Ascending aorta (tissue), 2 donors: ENCODE measurements at regions not wholly inside any gene's neighbourhood (a gene's known extent, or its start where the extent isn't known, plus 50 kb on each side); places are given as distances from the start of the nearest gene placed in this dataset.

Source experiments
- DNase-seq, 2 donors: peaks; one replicate each; pipeline ENCODE4 v3.0.0-alpha.2; 2019; ENCODE audit warnings: low spot score in 2 of 2
- H3K27ac ChIP-seq, 2 donors: fragments of 200-600 bp; sonication (generic); one replicate each; pipeline ENCODE4 v1.5.1; 2016 to 2017; ENCODE audit warnings: mild to moderate bottlenecking in 1 of 2
- H3K27me3 ChIP-seq: fragments of 200-600 bp; sonication (generic); one replicate; pipeline ENCODE4 v1.5.1; 2017
- H3K36me3 ChIP-seq, 2 donors: fragments of 200-600 bp; sonication (generic); one replicate each; pipeline ENCODE4 v1.5.1; 2016
- H3K4me1 ChIP-seq, 2 donors: fragments of 200-600 bp; sonication (generic); one replicate each; pipeline ENCODE4 v1.5.1; 2016 to 2017; ENCODE audit warnings: mild to moderate bottlenecking in 1 of 2
- H3K4me3 ChIP-seq, 2 donors: fragments of 200-600 bp; sonication (generic); one replicate each; pipeline ENCODE4 v1.5.1; 2016 to 2017; ENCODE audit warnings: mild to moderate bottlenecking in 1 of 2
- H3K9me3 ChIP-seq, 2 donors: fragments of 200-600 bp; sonication (generic); one replicate each; pipeline ENCODE4 v1.5.1; 2016
- CTCF ChIP-seq, 3 experiments: fragments of 200-600 bp in 2 of 3; fragments of 450-650 bp in 1 of 3; sonication (generic) in 2 of 3; IDR thresholded peaks; one replicate each; pipeline ENCODE4 v1.5.1; 2016 to 2019; ENCODE audit warnings: antibody characterized with exemption in 3 of 3, mild to moderate bottlenecking in 1 of 3, moderate library complexity in 1 of 3
- intact Hi-C: fragments of 100-400 bp; cut with DNase I; formaldehyde crosslinking; loops from one replicate; pipeline ENCODE4 v1.15.1; 2023

GRCh38 chr5:54363669-54364068, 53.3 kb upstream of the ARL15 start:
- no peak for DNase-seq
- no peaks in the 10 kb centered on the region for H3K4me1 ChIP-seq
- no peak overlapping the region for H3K4me3 ChIP-seq
- no peak for TF ChIP-seq CTCF (IDR thresholded peaks at IDR 0.05)
- no peaks in the 10 kb centered on the region for H3K27me3 ChIP-seq
- H3K36me3 ChIP-seq: no peaks in the 10 kb centered on the region
- no peak overlapping the region for H3K27ac ChIP-seq
- no peaks in the 10 kb centered on the region for H3K9me3 ChIP-seq
- intact Hi-C loops: no loop called here

DNA sequence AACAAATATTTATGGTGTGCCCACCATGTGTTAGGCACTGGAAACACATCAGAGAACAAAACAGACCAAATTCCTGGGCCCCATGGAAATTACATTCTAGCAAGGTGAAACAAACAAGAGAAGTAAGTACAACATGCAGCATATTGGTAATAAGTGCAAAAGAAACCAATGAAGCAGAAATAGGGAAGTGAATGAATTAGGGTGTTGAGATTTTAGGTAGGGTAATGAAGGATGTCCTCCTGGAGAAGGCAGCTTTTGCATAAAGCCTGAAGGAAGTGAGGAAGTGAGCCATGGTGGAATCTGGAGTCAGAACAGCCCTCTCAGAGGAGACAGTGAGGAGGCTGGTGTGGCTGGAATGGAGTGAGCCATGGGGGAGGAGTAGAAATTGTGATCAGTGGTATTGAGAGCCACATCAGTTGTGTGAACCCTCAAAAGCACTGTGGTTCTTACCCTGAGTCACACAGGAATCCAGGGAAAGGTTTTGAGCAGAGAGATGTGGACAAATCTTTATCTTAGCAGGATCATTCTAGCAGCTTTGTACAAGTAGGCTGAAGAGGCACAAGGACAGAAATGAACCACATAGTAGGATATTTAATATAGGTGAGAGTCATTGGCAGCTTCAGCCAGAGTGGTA, 52.7 kb upstream of the ARL15 start:
- no peaks in the 10 kb centered on the region for H3K9me3 ChIP-seq
- TF ChIP-seq CTCF (IDR thresholded peaks at IDR 0.05): no peak
- intact Hi-C loops: no loop called here
- no peak for DNase-seq
- H3K4me1 ChIP-seq: no peaks in the 10 kb centered on the region
- H3K27me3 ChIP-seq: no peaks in the 10 kb centered on the region
- H3K4me3 ChIP-seq: no peak overlapping the region
- no peak overlapping the region for H3K27ac ChIP-seq
- H3K36me3 ChIP-seq: no peaks in the 10 kb centered on the region

DNA sequence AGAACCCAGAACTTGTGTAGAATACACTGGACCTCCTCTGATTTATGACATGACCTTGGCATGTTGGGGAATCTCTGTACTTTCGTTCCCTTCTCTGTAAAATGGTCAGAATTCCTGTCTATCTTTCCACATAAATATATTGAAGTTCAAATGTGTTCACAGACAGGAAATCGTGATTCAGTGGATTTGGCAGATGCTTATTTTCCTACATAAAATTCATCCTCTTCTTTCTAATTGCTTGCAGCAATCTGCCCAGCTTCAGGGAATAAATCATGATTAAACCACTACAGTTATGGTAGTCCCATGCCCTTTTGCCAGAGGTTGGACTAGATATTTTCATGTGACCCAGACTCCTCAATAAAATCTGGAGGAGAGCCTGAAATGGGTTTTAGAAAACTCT, 52.1 kb upstream of the ARL15 start:
- no peaks in the 10 kb centered on the region for H3K9me3 ChIP-seq
- no peak overlapping the region for H3K27ac ChIP-seq
- H3K27me3 ChIP-seq: no peaks in the 10 kb centered on the region
- no peak overlapping the region for H3K4me3 ChIP-seq
- DNase-seq: no peak
- no peak for TF ChIP-seq CTCF (IDR thresholded peaks at IDR 0.05)
- no peaks in the 10 kb centered on the region for H3K4me1 ChIP-seq
- no peaks in the 10 kb centered on the region for H3K36me3 ChIP-seq
- intact Hi-C loops: no loop called here

DNA sequence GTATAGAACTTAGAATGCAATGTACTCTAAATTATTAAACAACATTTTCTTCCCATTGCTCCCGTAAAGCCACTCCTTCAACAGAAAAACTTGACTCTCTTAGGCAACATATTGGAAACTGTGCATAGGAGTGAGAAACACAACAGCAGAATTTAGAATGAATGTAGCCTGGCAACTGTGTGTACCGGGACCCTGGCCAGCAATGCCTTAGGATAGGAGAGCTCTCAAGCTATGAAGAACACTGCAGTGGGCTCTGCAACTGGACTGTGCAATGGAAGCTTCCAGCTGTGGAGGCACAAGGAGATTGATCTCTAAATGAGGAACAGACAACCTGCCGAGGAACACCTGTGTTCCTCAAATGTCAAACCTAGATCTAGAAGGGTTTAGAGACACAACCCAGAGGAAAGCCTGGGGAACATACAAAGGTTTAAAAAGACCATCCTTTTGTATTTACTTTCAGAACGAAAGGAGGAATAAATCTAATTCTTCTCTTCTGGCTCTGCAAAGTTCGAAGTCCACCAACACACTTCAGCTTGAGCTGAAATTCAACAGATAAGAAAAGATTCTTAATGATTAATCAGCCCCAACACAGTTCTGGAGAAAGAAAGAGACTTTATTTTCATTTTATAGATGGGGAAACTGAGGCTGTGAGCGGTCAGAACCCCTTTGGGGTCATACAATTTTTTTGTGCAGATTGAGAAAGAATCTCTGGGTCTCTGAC, 51.5 kb upstream of the ARL15 start:
- H3K4me3 ChIP-seq: no peak overlapping the region
- H3K9me3 ChIP-seq: no peaks in the 10 kb centered on the region
- H3K4me1 ChIP-seq: no peaks in the 10 kb centered on the region
- H3K27ac ChIP-seq: no peak overlapping the region
- no peaks in the 10 kb centered on the region for H3K36me3 ChIP-seq
- no peak for DNase-seq
- no peaks in the 10 kb centered on the region for H3K27me3 ChIP-seq
- intact Hi-C loops: no loop called here
- no peak for TF ChIP-seq CTCF (IDR thresholded peaks at IDR 0.05)

GRCh38 chr5:54360925-54361662, 50.7 kb upstream of the ARL15 start:
- H3K27me3 ChIP-seq: no peaks in the 10 kb centered on the region
- no peaks in the 10 kb centered on the region for H3K4me1 ChIP-seq
- no peak overlapping the region for H3K4me3 ChIP-seq
- H3K9me3 ChIP-seq: no peaks in the 10 kb centered on the region
- no peak for TF ChIP-seq CTCF (IDR thresholded peaks at IDR 0.05)
- H3K27ac ChIP-seq: no peak overlapping the region
- no peak for DNase-seq
- H3K36me3 ChIP-seq: no peaks in the 10 kb centered on the region
- intact Hi-C loops: no loop called here
